Lower leg skin (tissue), 3 donors: ENCODE measurements at regions not wholly inside any gene's neighbourhood (a gene's known extent, or its start where the extent isn't known, plus 50 kb on each side); places are given as distances from the start of the nearest gene placed in this dataset.

ENCODE experiments used
- POLR2A ChIP-seq, 2 donors: fragments of 450-650 bp; IDR thresholded peaks; one replicate each; pipeline ENCODE4 v1.6.1; 2016 to 2017; ENCODE audit warnings: antibody characterized with exemption in 2 of 2, mild to moderate bottlenecking in 1 of 2, moderate library complexity in 1 of 2
- TF ChIP-seq, protein P1 (sequence below), 3 donors: fragments of 450-650 bp; IDR thresholded peaks; one replicate each; pipeline ENCODE4 v1.5.1; 2016; ENCODE audit warnings: antibody characterized with exemption in 3 of 3, mild to moderate bottlenecking in 3 of 3, moderate library complexity in 2 of 3

DNA sequence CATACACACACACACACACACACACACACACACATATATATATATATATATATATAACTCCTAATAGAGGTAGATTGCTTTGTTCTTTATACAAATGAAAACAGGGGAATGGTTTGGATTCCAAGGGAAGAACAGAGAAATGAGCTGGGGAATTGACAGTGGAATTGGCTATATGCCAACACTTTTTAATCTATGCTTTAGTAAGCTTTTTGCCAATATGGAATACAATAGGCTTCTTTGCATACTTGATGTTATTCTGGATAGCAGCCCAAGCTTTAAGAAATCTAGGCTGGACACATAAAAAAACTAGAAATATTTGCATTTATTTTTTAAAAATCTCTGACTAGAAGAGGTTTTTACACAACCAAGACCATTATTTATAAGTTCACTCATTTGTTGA is 334.2 kb upstream of the MDFIC2 start:
- TF ChIP-seq, protein P1, sequence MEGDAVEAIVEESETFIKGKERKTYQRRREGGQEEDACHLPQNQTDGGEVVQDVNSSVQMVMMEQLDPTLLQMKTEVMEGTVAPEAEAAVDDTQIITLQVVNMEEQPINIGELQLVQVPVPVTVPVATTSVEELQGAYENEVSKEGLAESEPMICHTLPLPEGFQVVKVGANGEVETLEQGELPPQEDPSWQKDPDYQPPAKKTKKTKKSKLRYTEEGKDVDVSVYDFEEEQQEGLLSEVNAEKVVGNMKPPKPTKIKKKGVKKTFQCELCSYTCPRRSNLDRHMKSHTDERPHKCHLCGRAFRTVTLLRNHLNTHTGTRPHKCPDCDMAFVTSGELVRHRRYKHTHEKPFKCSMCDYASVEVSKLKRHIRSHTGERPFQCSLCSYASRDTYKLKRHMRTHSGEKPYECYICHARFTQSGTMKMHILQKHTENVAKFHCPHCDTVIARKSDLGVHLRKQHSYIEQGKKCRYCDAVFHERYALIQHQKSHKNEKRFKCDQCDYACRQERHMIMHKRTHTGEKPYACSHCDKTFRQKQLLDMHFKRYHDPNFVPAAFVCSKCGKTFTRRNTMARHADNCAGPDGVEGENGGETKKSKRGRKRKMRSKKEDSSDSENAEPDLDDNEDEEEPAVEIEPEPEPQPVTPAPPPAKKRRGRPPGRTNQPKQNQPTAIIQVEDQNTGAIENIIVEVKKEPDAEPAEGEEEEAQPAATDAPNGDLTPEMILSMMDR (IDR thresholded peaks at IDR 0.05), result no peak
- no peak for TF ChIP-seq POLR2A (IDR thresholded peaks at IDR 0.05)
